Brain microvascular endothelial cell (primary cell): ENCODE measurements at regions not wholly inside any gene's neighbourhood (a gene's known extent, or its start where the extent isn't known, plus 50 kb on each side); places are given as distances from the start of the nearest gene placed in this dataset.

Experiments used
- DNase-seq: peaks from one replicate; pipeline ENCODE4 v3.0.0-alpha.2; 2020
- H3K27ac ChIP-seq: fragments of 250-450 bp; sonication (Bioruptor Pico); 2 replicates; pipeline ENCODE4 v1.5.1; 2020; ENCODE audit warnings: mild to moderate bottlenecking, moderate library complexity
- H3K27me3 ChIP-seq: fragments of 250-450 bp; sonication (Bioruptor Pico); replicated peaks from 2 replicates; pipeline ENCODE4 v1.5.1; 2020; ENCODE audit warnings: mild to moderate bottlenecking
- H3K36me3 ChIP-seq: fragments of 250-450 bp; sonication (Bioruptor Pico); replicated peaks from 2 replicates; pipeline ENCODE4 v1.5.1; 2020; ENCODE audit warnings: mild to moderate bottlenecking
- H3K4me3 ChIP-seq: 2 replicates; pipeline ENCODE4 v1.5.1; 2011; ENCODE audit warnings: low read depth, mild to moderate bottlenecking, control low read depth, low read length, moderate library complexity
- CTCF ChIP-seq: IDR thresholded peaks from 2 replicates; pipeline ENCODE4 v1.5.1; 2011; ENCODE audit warnings: low read depth, mild to moderate bottlenecking, moderate library complexity, low read length, control low read depth, inconsistent platforms; ENCODE audit errors: missing control alignments
- in situ Hi-C: cut with HindIII; loops from 2 replicates; pipeline ENCODE4 v1.10.0; 2017; ENCODE audit warnings: low sequenced_read_pairs, low pct_ligation_motif_present

GRCh38 chr3:177341736-177342419, 144.6 kb upstream of the TBL1XR1 start:
- Histone ChIP-seq H3K36me3 (no peaks in the 10 kb centered on the region), H3K4me3 (no peak overlapping the region), H3K27me3 (no peaks in the 10 kb centered on the region), H3K27ac (no peak overlapping the region)
- DNase-seq = no peak
- in situ Hi-C loops = no loop called here
- TF ChIP-seq CTCF = no peak

DNA sequence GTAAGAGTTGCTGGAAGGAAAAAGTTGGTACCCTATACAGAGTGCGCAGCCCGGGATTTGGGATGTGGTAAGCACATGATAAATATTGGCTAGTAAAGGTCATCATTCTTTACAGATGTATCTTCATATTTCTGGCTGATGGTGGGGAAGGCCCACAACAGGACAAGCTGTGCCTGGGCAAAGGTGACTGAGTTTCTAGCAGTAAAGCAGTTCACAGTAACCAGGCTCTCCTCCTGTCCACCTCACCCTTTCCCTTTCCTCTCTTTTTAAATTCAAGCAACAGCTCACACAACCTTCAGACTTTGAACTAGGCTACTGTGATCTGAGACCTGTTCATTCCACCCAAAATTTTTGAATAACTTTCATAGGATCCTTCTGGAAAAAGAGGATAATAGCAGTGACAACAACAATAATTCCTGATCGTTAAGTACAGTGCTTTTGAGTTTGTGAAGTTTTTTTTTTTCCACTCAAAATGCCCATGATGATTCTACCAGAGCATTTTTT, 145.9 kb upstream of the TBL1XR1 start:
- no peak for DNase-seq
- in situ Hi-C loops = no loop called here
- Histone ChIP-seq H3K27ac (no peak overlapping the region), H3K27me3 (no peaks in the 10 kb centered on the region), H3K4me3 (no peak overlapping the region), H3K36me3 (no peaks in the 10 kb centered on the region)
- TF ChIP-seq CTCF = no peak

- in situ Hi-C loops = no loop called here
- H3K36me3 ChIP-seq = no peaks in the 10 kb centered on the region
- no peak overlapping the region for H3K4me3 ChIP-seq
- TF ChIP-seq CTCF = no peak
- DNase-seq = peak; percentile 96
- peak overlapping the region; percentile 94 for H3K27ac ChIP-seq
- no peaks in the 10 kb centered on the region for H3K27me3 ChIP-seq
Observed at GRCh38 chr3:177345049-177345972, 148.0 kb upstream of the TBL1XR1 start.

GRCh38 chr3:177345973-177346503, 148.8 kb upstream of the TBL1XR1 start:
- in situ Hi-C loops = no loop called here
- no peak for TF ChIP-seq CTCF
- no peak overlapping the region for H3K4me3 ChIP-seq
- peak overlapping the region; percentile 94 for H3K27ac ChIP-seq
- H3K27me3 ChIP-seq = no peaks in the 10 kb centered on the region
- H3K36me3 ChIP-seq = no peaks in the 10 kb centered on the region
- DNase-seq = no peak

- H3K36me3 ChIP-seq = no peaks in the 10 kb centered on the region
- H3K27me3 ChIP-seq = no peaks in the 10 kb centered on the region
- in situ Hi-C loops = no loop called here
- no peak overlapping the region for H3K4me3 ChIP-seq
- TF ChIP-seq CTCF = no peak
- no peak overlapping the region for H3K27ac ChIP-seq
- DNase-seq = no peak
Observed at GRCh38 chr3:177346878-177347277, 149.6 kb upstream of the TBL1XR1 start.
